ENCODE measurements at regions not wholly inside any gene's neighbourhood (a gene's known extent, or its start where the extent isn't known, plus 50 kb on each side); places are given as distances from the start of the nearest gene placed in this dataset.
"Not testable (repeated sequence)": the region's sequence is repeated elsewhere in the genome, so short reads cannot be mapped to it uniquely, and the experiment has no call there.

GRCh38 chr3:181912384-181912783, 200.7 kb downstream of the SOX2 start:
- Histone ChIP-seq H3K9ac (ENCODE audit: low read depth in 1 of 2, low read length in 2 of 2) (no peak overlapping the region), H3K27me3 (ENCODE audit: control insufficient read depth in 2 of 2, insufficient read depth in 2 of 2, low read length in 2 of 2) (no peaks in the 10 kb centered on the region), H3K9me3 (ENCODE audit: control insufficient read depth in 2 of 2, low read length in 2 of 2) (no peaks in the 10 kb centered on the region), H3K36me3 (ENCODE audit: control insufficient read depth in 2 of 2, insufficient read depth in 2 of 2, low read length in 2 of 2) (no peaks in the 10 kb centered on the region), H3K4me3 (ENCODE audit: low read length in 2 of 2) (no peak overlapping the region), H3K27ac (ENCODE audit: low read depth in 2 of 2, low read length in 2 of 2) (no peak overlapping the region), H3K4me1 (ENCODE audit: control insufficient read depth in 2 of 2, insufficient read depth in 2 of 2, low read length in 2 of 2) (no peaks in the 10 kb centered on the region)

DNA sequence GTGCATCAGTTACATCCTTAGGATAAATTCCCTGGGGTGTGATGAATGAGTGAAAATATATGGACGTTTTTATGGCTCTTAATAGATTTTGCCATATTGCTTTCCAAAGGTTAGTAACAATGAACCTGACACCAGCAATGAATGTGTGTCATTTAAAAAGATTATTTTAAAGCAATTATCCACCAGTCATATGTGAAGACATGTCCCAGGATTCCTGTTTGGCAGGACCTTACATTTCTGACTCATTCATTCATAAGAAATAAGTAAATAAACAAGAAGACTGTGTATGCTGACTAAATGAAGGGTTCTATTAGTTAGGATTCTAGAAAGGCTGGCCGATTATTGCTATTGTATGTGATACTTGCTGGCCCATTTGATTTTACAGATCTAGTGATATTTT, 201.5 kb downstream of the SOX2 start:
- H3K9me3 ChIP-seq (ENCODE audit: control insufficient read depth in 2 of 2, low read length in 2 of 2), result no peaks in the 10 kb centered on the region
- H3K27ac ChIP-seq (ENCODE audit: low read depth in 2 of 2, low read length in 2 of 2), result no peak overlapping the region
- no peaks in the 10 kb centered on the region for H3K36me3 ChIP-seq (ENCODE audit: control insufficient read depth in 2 of 2, insufficient read depth in 2 of 2, low read length in 2 of 2)
- H3K4me3 ChIP-seq (ENCODE audit: low read length in 2 of 2), result no peak overlapping the region
- no peaks in the 10 kb centered on the region for H3K27me3 ChIP-seq (ENCODE audit: control insufficient read depth in 2 of 2, insufficient read depth in 2 of 2, low read length in 2 of 2)
- H3K9ac ChIP-seq (ENCODE audit: low read depth in 1 of 2, low read length in 2 of 2), result no peak overlapping the region
- no peaks in the 10 kb centered on the region for H3K4me1 ChIP-seq (ENCODE audit: control insufficient read depth in 2 of 2, insufficient read depth in 2 of 2, low read length in 2 of 2)

DNA sequence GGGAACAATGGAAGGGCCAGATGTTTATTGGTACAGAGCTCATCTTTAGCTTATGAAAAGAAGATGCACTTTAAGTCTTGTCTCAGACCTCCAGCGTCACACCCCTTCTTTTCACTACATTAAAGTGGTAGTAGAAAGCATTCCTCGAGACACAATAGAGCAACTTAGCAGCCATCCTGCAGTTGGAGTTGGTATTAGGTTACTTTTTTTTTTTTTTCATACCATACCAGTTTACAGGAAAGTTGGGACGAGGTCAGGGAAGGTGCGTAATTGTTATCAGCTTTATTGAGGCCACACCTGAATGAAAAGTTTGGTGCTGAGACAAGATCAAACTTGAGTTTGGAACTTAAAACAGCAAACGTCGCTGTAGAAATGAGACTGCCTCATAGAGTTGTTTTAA, 203.8 kb downstream of the SOX2 start:
- Histone ChIP-seq H3K36me3 (ENCODE audit: control insufficient read depth in 2 of 2, insufficient read depth in 2 of 2, low read length in 2 of 2) (no peaks in the 10 kb centered on the region), H3K9me3 (ENCODE audit: control insufficient read depth in 2 of 2, low read length in 2 of 2) (no peaks in the 10 kb centered on the region), H3K4me1 (ENCODE audit: control insufficient read depth in 2 of 2, insufficient read depth in 2 of 2, low read length in 2 of 2) (no peaks in the 10 kb centered on the region), H3K27ac (ENCODE audit: low read depth in 2 of 2, low read length in 2 of 2) (no peak overlapping the region), H3K27me3 (ENCODE audit: control insufficient read depth in 2 of 2, insufficient read depth in 2 of 2, low read length in 2 of 2) (no peaks in the 10 kb centered on the region), H3K9ac (ENCODE audit: low read depth in 1 of 2, low read length in 2 of 2) (no peak overlapping the region), H3K4me3 (ENCODE audit: low read length in 2 of 2) (no peak overlapping the region)

GRCh38 chr3:181916013-181916412, 204.3 kb downstream of the SOX2 start:
- Histone ChIP-seq H3K9ac (ENCODE audit: low read depth in 1 of 2, low read length in 2 of 2) (no peak overlapping the region), H3K9me3 (ENCODE audit: control insufficient read depth in 2 of 2, low read length in 2 of 2) (no peaks in the 10 kb centered on the region), H3K27ac (ENCODE audit: low read depth in 2 of 2, low read length in 2 of 2) (no peak overlapping the region), H3K4me3 (ENCODE audit: low read length in 2 of 2) (no peak overlapping the region), H3K27me3 (ENCODE audit: control insufficient read depth in 2 of 2, insufficient read depth in 2 of 2, low read length in 2 of 2) (no peaks in the 10 kb centered on the region), H3K4me1 (ENCODE audit: control insufficient read depth in 2 of 2, insufficient read depth in 2 of 2, low read length in 2 of 2) (no peaks in the 10 kb centered on the region), H3K36me3 (ENCODE audit: control insufficient read depth in 2 of 2, insufficient read depth in 2 of 2, low read length in 2 of 2) (no peaks in the 10 kb centered on the region)

- H3K9ac ChIP-seq (ENCODE audit: low read depth in 1 of 2, low read length in 2 of 2), result no peak overlapping the region
- H3K27ac ChIP-seq (ENCODE audit: low read depth in 2 of 2, low read length in 2 of 2), result no peak overlapping the region
- H3K9me3 ChIP-seq (ENCODE audit: control insufficient read depth in 2 of 2, low read length in 2 of 2), result no peaks in the 10 kb centered on the region
- no peaks in the 10 kb centered on the region for H3K4me1 ChIP-seq (ENCODE audit: control insufficient read depth in 2 of 2, insufficient read depth in 2 of 2, low read length in 2 of 2)
- no peaks in the 10 kb centered on the region for H3K27me3 ChIP-seq (ENCODE audit: control insufficient read depth in 2 of 2, insufficient read depth in 2 of 2, low read length in 2 of 2)
- H3K4me3 ChIP-seq (ENCODE audit: low read length in 2 of 2), result no peak overlapping the region
- H3K36me3 ChIP-seq (ENCODE audit: control insufficient read depth in 2 of 2, insufficient read depth in 2 of 2, low read length in 2 of 2), result no peaks in the 10 kb centered on the region
Observed at GRCh38 chr3:181917027-181917426, 205.3 kb downstream of the SOX2 start.

GRCh38 chr3:181919375-181919774, 207.7 kb downstream of the SOX2 start:
- Histone ChIP-seq H3K36me3 (ENCODE audit: control insufficient read depth in 2 of 2, insufficient read depth in 2 of 2, low read length in 2 of 2) (no peaks in the 10 kb centered on the region), H3K9ac (ENCODE audit: low read depth in 1 of 2, low read length in 2 of 2) (no peak overlapping the region), H3K27ac (ENCODE audit: low read depth in 2 of 2, low read length in 2 of 2) (no peak overlapping the region), H3K4me3 (ENCODE audit: low read length in 2 of 2) (no peak overlapping the region), H3K4me1 (ENCODE audit: control insufficient read depth in 2 of 2, insufficient read depth in 2 of 2, low read length in 2 of 2) (no peaks in the 10 kb centered on the region), H3K27me3 (ENCODE audit: control insufficient read depth in 2 of 2, insufficient read depth in 2 of 2, low read length in 2 of 2) (no peaks in the 10 kb centered on the region), H3K9me3 (ENCODE audit: control insufficient read depth in 2 of 2, low read length in 2 of 2) (no peaks in the 10 kb centered on the region)

DNA sequence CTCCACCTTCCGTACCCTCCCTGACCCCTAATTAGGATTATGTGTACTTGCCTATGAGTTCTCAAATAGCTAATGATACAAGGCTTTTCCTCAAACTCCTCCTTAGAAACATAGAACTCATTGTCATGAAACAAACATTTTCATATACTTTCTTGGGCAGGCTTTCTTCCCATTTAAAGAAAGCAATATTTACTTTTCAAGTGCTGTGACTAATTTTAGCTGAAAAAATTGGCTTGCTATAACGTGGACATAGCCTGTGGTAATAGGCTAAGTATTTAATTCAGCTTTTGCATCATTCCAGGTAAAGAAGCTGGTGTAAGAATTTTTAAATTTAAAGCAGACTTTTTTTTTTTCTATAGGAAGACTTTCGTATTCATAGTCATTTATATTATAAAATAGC, 208.7 kb downstream of the SOX2 start:
- Histone ChIP-seq H3K9ac (ENCODE audit: low read depth in 1 of 2, low read length in 2 of 2) (no peak overlapping the region), H3K27ac (ENCODE audit: low read depth in 2 of 2, low read length in 2 of 2) (no peak overlapping the region)

GRCh38 chr3:181921220-181921619, 209.5 kb downstream of the SOX2 start:
- H3K27ac ChIP-seq (ENCODE audit: low read depth in 2 of 2, low read length in 2 of 2), result no peak overlapping the region
- H3K9ac ChIP-seq (ENCODE audit: low read depth in 1 of 2, low read length in 2 of 2), result no peak overlapping the region
- no peak overlapping the region for H3K4me3 ChIP-seq (ENCODE audit: low read length in 2 of 2)
- H3K4me1 ChIP-seq (ENCODE audit: control insufficient read depth in 2 of 2, insufficient read depth in 2 of 2, low read length in 2 of 2), result no peaks in the 10 kb centered on the region
- H3K36me3 ChIP-seq (ENCODE audit: control insufficient read depth in 2 of 2, insufficient read depth in 2 of 2, low read length in 2 of 2), result no peaks in the 10 kb centered on the region
- no peaks in the 10 kb centered on the region for H3K27me3 ChIP-seq (ENCODE audit: control insufficient read depth in 2 of 2, insufficient read depth in 2 of 2, low read length in 2 of 2)
- no peaks in the 10 kb centered on the region for H3K9me3 ChIP-seq (ENCODE audit: control insufficient read depth in 2 of 2, low read length in 2 of 2)

More for the DNA sequence above, 208.7 kb downstream of the SOX2 start:
- Histone ChIP-seq H3K27me3 (ENCODE audit: control insufficient read depth in 2 of 2, insufficient read depth in 2 of 2, low read length in 2 of 2) (no peaks in the 10 kb centered on the region), H3K9me3 (ENCODE audit: control insufficient read depth in 2 of 2, low read length in 2 of 2) (no peaks in the 10 kb centered on the region), H3K4me3 (ENCODE audit: low read length in 2 of 2) (no peak overlapping the region), H3K36me3 (ENCODE audit: control insufficient read depth in 2 of 2, insufficient read depth in 2 of 2, low read length in 2 of 2) (no peaks in the 10 kb centered on the region), H3K4me1 (ENCODE audit: control insufficient read depth in 2 of 2, insufficient read depth in 2 of 2, low read length in 2 of 2) (no peaks in the 10 kb centered on the region)

DNA sequence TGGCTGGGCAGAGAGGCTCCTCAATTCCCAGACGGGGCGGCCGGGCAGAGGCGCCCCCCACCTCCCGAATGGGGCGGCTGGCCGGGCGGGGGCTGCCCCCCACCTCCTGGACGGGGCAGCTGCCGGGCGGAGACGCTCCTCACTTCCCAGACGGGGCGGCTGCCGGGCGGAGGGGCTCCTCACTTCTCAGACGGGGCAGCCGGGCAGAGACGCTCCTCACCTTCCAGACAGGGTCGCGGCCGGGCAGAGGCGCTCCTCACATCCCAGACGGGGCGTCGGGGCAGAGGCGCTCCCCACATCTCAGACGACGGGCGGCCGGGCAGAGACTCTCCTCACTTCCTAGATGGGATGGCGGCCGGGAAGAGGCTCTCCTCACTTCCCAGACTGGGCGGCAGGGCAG, 214.1 kb downstream of the SOX2 start:
- not testable (repeated sequence) for H3K27ac ChIP-seq (ENCODE audit: low read depth in 2 of 2, low read length in 2 of 2); H3K36me3 ChIP-seq (ENCODE audit: control insufficient read depth in 2 of 2, insufficient read depth in 2 of 2, low read length in 2 of 2); H3K4me3 ChIP-seq (ENCODE audit: low read length in 2 of 2); H3K27me3 ChIP-seq (ENCODE audit: control insufficient read depth in 2 of 2, insufficient read depth in 2 of 2, low read length in 2 of 2); H3K9ac ChIP-seq (ENCODE audit: low read depth in 1 of 2, low read length in 2 of 2); H3K9me3 ChIP-seq (ENCODE audit: control insufficient read depth in 2 of 2, low read length in 2 of 2); H3K4me1 ChIP-seq (ENCODE audit: control insufficient read depth in 2 of 2, insufficient read depth in 2 of 2, low read length in 2 of 2)

- H3K27ac ChIP-seq (ENCODE audit: low read depth in 2 of 2, low read length in 2 of 2), result no peak overlapping the region
- H3K36me3 ChIP-seq (ENCODE audit: control insufficient read depth in 2 of 2, insufficient read depth in 2 of 2, low read length in 2 of 2), result no peaks in the 10 kb centered on the region
- H3K9me3 ChIP-seq (ENCODE audit: control insufficient read depth in 2 of 2, low read length in 2 of 2), result no peaks in the 10 kb centered on the region
- no peaks in the 10 kb centered on the region for H3K27me3 ChIP-seq (ENCODE audit: control insufficient read depth in 2 of 2, insufficient read depth in 2 of 2, low read length in 2 of 2)
- no peak overlapping the region for H3K9ac ChIP-seq (ENCODE audit: low read depth in 1 of 2, low read length in 2 of 2)
- H3K4me1 ChIP-seq (ENCODE audit: control insufficient read depth in 2 of 2, insufficient read depth in 2 of 2, low read length in 2 of 2), result no peaks in the 10 kb centered on the region
- no peak overlapping the region for H3K4me3 ChIP-seq (ENCODE audit: low read length in 2 of 2)
Observed at GRCh38 chr3:181929501-181929900, 217.8 kb downstream of the SOX2 start.

- Histone ChIP-seq H3K4me3 (ENCODE audit: low read length in 2 of 2) (no peak overlapping the region), H3K9me3 (ENCODE audit: control insufficient read depth in 2 of 2, low read length in 2 of 2) (no peaks in the 10 kb centered on the region), H3K27me3 (ENCODE audit: control insufficient read depth in 2 of 2, insufficient read depth in 2 of 2, low read length in 2 of 2) (no peaks in the 10 kb centered on the region), H3K4me1 (ENCODE audit: control insufficient read depth in 2 of 2, insufficient read depth in 2 of 2, low read length in 2 of 2) (no peaks in the 10 kb centered on the region), H3K36me3 (ENCODE audit: control insufficient read depth in 2 of 2, insufficient read depth in 2 of 2, low read length in 2 of 2) (no peaks in the 10 kb centered on the region), H3K9ac (ENCODE audit: low read depth in 1 of 2, low read length in 2 of 2) (no peak overlapping the region), H3K27ac (ENCODE audit: low read depth in 2 of 2, low read length in 2 of 2) (no peak overlapping the region)
Observed at GRCh38 chr3:181930105-181930504, 218.4 kb downstream of the SOX2 start.
